Transverse colon (tissue), 4 donors: ENCODE measurements at regions not wholly inside any gene's neighbourhood (a gene's known extent, or its start where the extent isn't known, plus 50 kb on each side); places are given as distances from the start of the nearest gene placed in this dataset.

ENCODE experiments used
- DNase-seq: peaks from one replicate; pipeline ENCODE4 v3.0.0-alpha.2; 2019
- H3K27ac ChIP-seq, 4 donors: fragments of 200-600 bp; sonication (generic); 2 replicates each; pipeline ENCODE4 v1.5.1; 2016 to 2018; ENCODE audit warnings: inconsistent platforms in 4 of 4
- H3K27me3 ChIP-seq: fragments of 200-600 bp; sonication (generic); 2 replicates; pipeline ENCODE4 v1.5.1; 2017; ENCODE audit warnings: inconsistent platforms
- H3K36me3 ChIP-seq, 4 donors: fragments of 200-600 bp; sonication (generic); 2 replicates each; pipeline ENCODE4 v1.5.1; 2017 to 2019; ENCODE audit warnings: inconsistent platforms in 4 of 4
- H3K4me1 ChIP-seq, 4 donors: fragments of 200-600 bp; sonication (generic); 2 replicates each; pipeline ENCODE4 v1.5.1; 2017 to 2020; ENCODE audit warnings: inconsistent platforms in 4 of 4
- H3K4me3 ChIP-seq, 4 donors: fragments of 200-600 bp; sonication (generic); 1 replicate in 1 of 4; 2 replicates in 3 of 4; pipeline versions ENCODE4 v1.5.1 to v1.6.1; 2017 to 2019; ENCODE audit warnings: inconsistent platforms in 4 of 4
- H3K9me3 ChIP-seq, 2 donors: fragments of 200-600 bp; sonication (generic); 2 replicates each; pipeline ENCODE4 v1.5.1; 2017 to 2019; ENCODE audit warnings: inconsistent platforms in 2 of 2
- CTCF ChIP-seq, 5 experiments: fragments of 200-600 bp in 3 of 5; fragments of 450-650 bp in 2 of 5; sonication (generic) in 3 of 5; IDR thresholded peaks; 1 replicate in 2 of 5; 2 replicates in 3 of 5; pipeline ENCODE4 v1.5.1; 2016 to 2017; ENCODE audit warnings: antibody characterized with exemption in 5 of 5, inconsistent platforms in 3 of 5, mild to moderate bottlenecking in 2 of 5, moderate library complexity in 1 of 5
- EP300 ChIP-seq: sonication (generic); formaldehyde crosslinking; IDR thresholded peaks from one replicate; pipeline ENCODE4 v1.6.1; 2017; ENCODE audit warnings: antibody characterized with exemption, low read depth
- POLR2A ChIP-seq: fragments of 450-650 bp; IDR thresholded peaks from one replicate; pipeline ENCODE4 v1.6.1; 2016; ENCODE audit warnings: antibody characterized with exemption, mild to moderate bottlenecking, moderate library complexity
- POLR2AphosphoS5 ChIP-seq, 3 donors: sonication (generic); formaldehyde crosslinking; IDR thresholded peaks; one replicate each; pipeline ENCODE4 v1.6.1; 2016; ENCODE audit warnings: antibody characterized with exemption in 3 of 3
- WGBS, 2 donors: methylation state at CpG; one replicate each; pipeline ENCODE4 v1.1.5; 2018; ENCODE audit warnings: low coverage in 1 of 2; 5-methylcytosine and 5-hydroxymethylcytosine counted together
- in situ Hi-C, 4 donors: fragments of 200-750 bp; cut with MboI; loops; one replicate each; pipeline versions ENCODE4 v1.15.0 to v1.15.1; 2017; ENCODE audit warnings: low sequenced_read_pairs in 3 of 4, low pct_ligation_motif_present in 1 of 4, low pct_unique_long_range_greater_than_20kb in 1 of 4
- intact Hi-C: fragments of 100-400 bp; cut with DNase I; formaldehyde crosslinking; loops from one replicate; pipeline ENCODE4 v1.15.1; 2023; ENCODE audit warnings: low total_unique reads

GRCh38 chr2:67038195-67038594 is 358.9 kb upstream of the ETAA1 start:
- Histone ChIP-seq H3K4me3 (no peak overlapping the region), H3K36me3 (no peaks in the 10 kb centered on the region), H3K9me3 (no peaks in the 10 kb centered on the region), H3K27me3 (peaks cover 20% of the 10 kb centered on the region), H3K4me1 (peaks cover 0 to 10% (median 0%) of the 10 kb centered on the region in 4 donors), H3K27ac (no peak overlapping the region)
- 79 to 80% methylated on average over 1 to 3 of the region's 3 CpGs for whole genome bisulfite sequencing, 2 donors
- DNase-seq, result no peak
- TF ChIP-seq CTCF (IDR thresholded peaks at IDR 0.05) (no peak), POLR2AphosphoS5 (IDR thresholded peaks at IDR 0.05) (no peak), EP300 (no peak), POLR2A (no peak)
- in situ Hi-C loops, result no loop called here
- intact Hi-C loops, result no loop called here

- intact Hi-C loops (no loop called here), in situ Hi-C loops (no loop called here)
- Histone ChIP-seq H3K27me3 (peaks cover 27% of the 10 kb centered on the region), H3K36me3 (no peaks in the 10 kb centered on the region), H3K9me3 (no peaks in the 10 kb centered on the region), H3K27ac (no peak overlapping the region), H3K4me1 (peaks cover 0 to 10% (median 0%) of the 10 kb centered on the region in 4 donors), H3K4me3 (no peak overlapping the region)
- DNase-seq, result no peak
- no peak for TF ChIP-seq EP300
- no peak for TF ChIP-seq POLR2A
- WGBS, 2 donors, result 79 to 96% methylated on average over 3 of the region's 3 CpGs
Measured at GRCh38 chr2:67039058-67039457, 358.1 kb upstream of the ETAA1 start.

GRCh38 chr2:67039517-67040103 is 357.5 kb upstream of the ETAA1 start:
- peaks cover 0 to 10% (median 0%) of the 10 kb centered on the region in 4 donors for H3K4me1 ChIP-seq
- WGBS, 2 donors, result 56 to 59% methylated on average over 2 of the region's 2 CpGs

GRCh38 chr2:67041051-67041450 is 356.1 kb upstream of the ETAA1 start:
- 20 to 44% methylated on average over 1 of the region's 1 CpG for WGBS, 2 donors
- no peak for TF ChIP-seq EP300
- no peak for TF ChIP-seq POLR2A
- no peak for TF ChIP-seq CTCF (IDR thresholded peaks at IDR 0.05)
- TF ChIP-seq POLR2AphosphoS5 (IDR thresholded peaks at IDR 0.05), result no peak
- H3K27ac ChIP-seq, result no peak overlapping the region
- in situ Hi-C loops (no loop called here), intact Hi-C loops (no loop called here)
- no peaks in the 10 kb centered on the region for H3K36me3 ChIP-seq
- H3K4me1 ChIP-seq, result peaks cover 0 to 10% (median 0%) of the 10 kb centered on the region in 4 donors
- DNase-seq, result no peak
- no peaks in the 10 kb centered on the region for H3K9me3 ChIP-seq
- H3K27me3 ChIP-seq, result peaks cover 23% of the 10 kb centered on the region
- no peak overlapping the region for H3K4me3 ChIP-seq

More at GRCh38 chr2:67039517-67040103, 357.5 kb upstream of the ETAA1 start:
- peaks cover 30% of the 10 kb centered on the region for H3K27me3 ChIP-seq
- no peak for DNase-seq
- H3K36me3 ChIP-seq, result no peaks in the 10 kb centered on the region
- H3K4me3 ChIP-seq, result no peak overlapping the region
- TF ChIP-seq POLR2AphosphoS5 (IDR thresholded peaks at IDR 0.05) (no peak), POLR2A (no peak), EP300 (no peak), CTCF (IDR thresholded peaks at IDR 0.05) (no peak)
- in situ Hi-C loops, result no loop called here
- intact Hi-C loops, result no loop called here
- H3K9me3 ChIP-seq, result no peaks in the 10 kb centered on the region
- no peak overlapping the region for H3K27ac ChIP-seq
